ENCODE measurements at regions not wholly inside any gene's neighbourhood (a gene's known extent, or its start where the extent isn't known, plus 50 kb on each side); places are given as distances from the start of the nearest gene placed in this dataset.

DNA sequence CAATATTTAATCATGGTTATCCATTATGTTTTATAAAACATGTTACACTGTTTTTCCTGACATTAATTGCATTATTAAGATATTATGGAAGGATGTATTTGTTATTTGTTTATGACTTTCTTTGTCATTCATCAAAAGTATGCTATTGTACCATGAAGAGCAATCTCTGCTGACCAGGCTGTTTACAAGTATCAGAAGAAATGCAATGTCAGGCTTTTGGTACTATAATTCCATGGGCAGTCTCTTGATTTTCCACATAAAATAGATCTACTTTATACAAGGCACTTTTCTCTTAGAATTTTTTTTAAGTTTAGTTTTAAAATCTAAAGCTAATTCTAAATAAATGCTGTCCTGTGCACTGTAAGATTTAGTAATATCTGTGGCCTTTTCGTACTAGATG is 196.6 kb downstream of the COX7C start:
- WGBS (ENCODE audit: missing lambda C conversion rate), result 9% methylated on average over 1 of the region's 1 CpG
- ChIA-PET CTCF (no interaction called here), POLR2A (no interaction called here)
- ATAC-seq (no peak), FAIRE-seq (no peak), DNase-seq (ENCODE audit: low read depth in 1 of 2, low spot score in 1 of 2) (no peak)
- no peak overlapping the region for H3K4me3 ChIP-seq
- no peaks in the 10 kb centered on the region for H3K4me1 ChIP-seq
- H3K27ac ChIP-seq, result no peak overlapping the region
- H3K9me3 ChIP-seq, result no peaks in the 10 kb centered on the region
- TF ChIP-seq MAFK (IDR thresholded peaks at IDR 0.05; ENCODE audit: partially characterized antibody), result peak; percentile 9
- TF ChIP-seq, protein P1, sequence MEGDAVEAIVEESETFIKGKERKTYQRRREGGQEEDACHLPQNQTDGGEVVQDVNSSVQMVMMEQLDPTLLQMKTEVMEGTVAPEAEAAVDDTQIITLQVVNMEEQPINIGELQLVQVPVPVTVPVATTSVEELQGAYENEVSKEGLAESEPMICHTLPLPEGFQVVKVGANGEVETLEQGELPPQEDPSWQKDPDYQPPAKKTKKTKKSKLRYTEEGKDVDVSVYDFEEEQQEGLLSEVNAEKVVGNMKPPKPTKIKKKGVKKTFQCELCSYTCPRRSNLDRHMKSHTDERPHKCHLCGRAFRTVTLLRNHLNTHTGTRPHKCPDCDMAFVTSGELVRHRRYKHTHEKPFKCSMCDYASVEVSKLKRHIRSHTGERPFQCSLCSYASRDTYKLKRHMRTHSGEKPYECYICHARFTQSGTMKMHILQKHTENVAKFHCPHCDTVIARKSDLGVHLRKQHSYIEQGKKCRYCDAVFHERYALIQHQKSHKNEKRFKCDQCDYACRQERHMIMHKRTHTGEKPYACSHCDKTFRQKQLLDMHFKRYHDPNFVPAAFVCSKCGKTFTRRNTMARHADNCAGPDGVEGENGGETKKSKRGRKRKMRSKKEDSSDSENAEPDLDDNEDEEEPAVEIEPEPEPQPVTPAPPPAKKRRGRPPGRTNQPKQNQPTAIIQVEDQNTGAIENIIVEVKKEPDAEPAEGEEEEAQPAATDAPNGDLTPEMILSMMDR (IDR thresholded peaks at IDR 0.05), result no peak
- TF ChIP-seq NFE2L2 (conservative IDR thresholded peaks at IDR 0.05; ENCODE audit: low read length), result no peak
- H3K4me2 ChIP-seq, result no peak overlapping the region

- ATAC-seq (no peak), DNase-seq (ENCODE audit: low read depth in 1 of 2, low spot score in 1 of 2) (no peak), FAIRE-seq (no peak)
- Histone ChIP-seq H3K9me3 (no peaks in the 10 kb centered on the region), H3K4me1 (no peaks in the 10 kb centered on the region), H3K4me3 (no peak overlapping the region), H3K27ac (no peak overlapping the region), H3K4me2 (no peak overlapping the region)
- TF ChIP-seq, protein P2, sequence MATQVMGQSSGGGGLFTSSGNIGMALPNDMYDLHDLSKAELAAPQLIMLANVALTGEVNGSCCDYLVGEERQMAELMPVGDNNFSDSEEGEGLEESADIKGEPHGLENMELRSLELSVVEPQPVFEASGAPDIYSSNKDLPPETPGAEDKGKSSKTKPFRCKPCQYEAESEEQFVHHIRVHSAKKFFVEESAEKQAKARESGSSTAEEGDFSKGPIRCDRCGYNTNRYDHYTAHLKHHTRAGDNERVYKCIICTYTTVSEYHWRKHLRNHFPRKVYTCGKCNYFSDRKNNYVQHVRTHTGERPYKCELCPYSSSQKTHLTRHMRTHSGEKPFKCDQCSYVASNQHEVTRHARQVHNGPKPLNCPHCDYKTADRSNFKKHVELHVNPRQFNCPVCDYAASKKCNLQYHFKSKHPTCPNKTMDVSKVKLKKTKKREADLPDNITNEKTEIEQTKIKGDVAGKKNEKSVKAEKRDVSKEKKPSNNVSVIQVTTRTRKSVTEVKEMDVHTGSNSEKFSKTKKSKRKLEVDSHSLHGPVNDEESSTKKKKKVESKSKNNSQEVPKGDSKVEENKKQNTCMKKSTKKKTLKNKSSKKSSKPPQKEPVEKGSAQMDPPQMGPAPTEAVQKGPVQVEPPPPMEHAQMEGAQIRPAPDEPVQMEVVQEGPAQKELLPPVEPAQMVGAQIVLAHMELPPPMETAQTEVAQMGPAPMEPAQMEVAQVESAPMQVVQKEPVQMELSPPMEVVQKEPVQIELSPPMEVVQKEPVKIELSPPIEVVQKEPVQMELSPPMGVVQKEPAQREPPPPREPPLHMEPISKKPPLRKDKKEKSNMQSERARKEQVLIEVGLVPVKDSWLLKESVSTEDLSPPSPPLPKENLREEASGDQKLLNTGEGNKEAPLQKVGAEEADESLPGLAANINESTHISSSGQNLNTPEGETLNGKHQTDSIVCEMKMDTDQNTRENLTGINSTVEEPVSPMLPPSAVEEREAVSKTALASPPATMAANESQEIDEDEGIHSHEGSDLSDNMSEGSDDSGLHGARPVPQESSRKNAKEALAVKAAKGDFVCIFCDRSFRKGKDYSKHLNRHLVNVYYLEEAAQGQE (IDR thresholded peaks at IDR 0.05), result no peak
- TF ChIP-seq CHD4 (IDR thresholded peaks at IDR 0.05; ENCODE audit: borderline replicate concordance), result no peak
- TF ChIP-seq MAFK (IDR thresholded peaks at IDR 0.05; ENCODE audit: partially characterized antibody), result no peak
- no peak for TF ChIP-seq HOXB13 (CRISPR knock-in tag; IDR thresholded peaks at IDR 0.05; ENCODE audit: low read depth)
- no peak for TF ChIP-seq SREBF2 (IDR thresholded peaks at IDR 0.05)
- CTCF ChIA-PET, result no interaction called here
- POLR2A ChIA-PET, result no interaction called here
Measured at GRCh38 chr5:86814907-86815306, 197.2 kb downstream of the COX7C start.

GRCh38 chr5:86824637-86825036 is 206.9 kb downstream of the COX7C start:
- POLR2A ChIA-PET, result no interaction called here
- no peaks in the 10 kb centered on the region for H3K4me1 ChIP-seq
- no peak overlapping the region for H3K4me3 ChIP-seq
- FAIRE-seq (no peak), DNase-seq (ENCODE audit: low read depth in 1 of 2, low spot score in 1 of 2) (no peak), ATAC-seq (no peak)
- H3K27ac ChIP-seq, result no peak overlapping the region
- 0% methylated on average over 2 of the region's 2 CpGs for WGBS (ENCODE audit: missing lambda C conversion rate)
- TF ChIP-seq EP300 (IDR thresholded peaks at IDR 0.05), result no peak
- no peak for TF ChIP-seq KDM1A (IDR thresholded peaks at IDR 0.05; ENCODE audit: low read depth)
- no peaks in the 10 kb centered on the region for H3K9me3 ChIP-seq
- CTCF ChIA-PET, result interaction anchor here (0.7 kb wide), 1 partner anchor 8 kb away, joined by 3 read pairs; no protein-coding TSS in a partner anchor
- H3K4me2 ChIP-seq, result no peak overlapping the region

DNA sequence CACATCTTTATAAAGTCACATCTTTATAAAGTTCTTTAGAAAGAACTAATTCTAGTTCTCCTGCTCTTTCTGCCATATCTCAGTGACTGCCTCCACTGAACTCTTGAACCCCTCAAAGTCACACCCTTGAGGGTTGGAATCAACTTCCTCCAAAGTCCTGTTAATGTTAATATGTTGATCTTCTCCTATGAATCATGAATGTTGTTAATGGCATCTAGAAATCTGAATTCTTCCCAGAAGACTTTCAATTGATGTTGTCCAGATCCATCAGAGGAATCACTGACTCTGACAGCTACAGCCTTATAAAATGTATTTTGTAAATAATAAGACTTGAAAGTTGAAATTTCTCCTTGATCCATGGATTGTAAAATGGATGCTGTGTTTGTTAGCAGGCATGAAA is 213.4 kb downstream of the COX7C start:
- Histone ChIP-seq H3K4me1 (no peaks in the 10 kb centered on the region), H3K9me3 (no peaks in the 10 kb centered on the region), H3K27ac (no peak overlapping the region), H3K4me3 (no peak overlapping the region), H3K4me2 (no peak overlapping the region)
- ATAC-seq (no peak), DNase-seq (ENCODE audit: low read depth in 1 of 2, low spot score in 1 of 2) (no peak), FAIRE-seq (no peak)
- POLR2A ChIA-PET, result no interaction called here
- TF ChIP-seq CBX2 (IDR thresholded peaks at IDR 0.05; ENCODE audit: borderline replicate concordance, low read depth) (no peak), SMC3 (IDR thresholded peaks at IDR 0.05) (no peak), EHF (CRISPR knock-in tag; IDR thresholded peaks at IDR 0.05) (no peak), CEBPB (IDR thresholded peaks at IDR 0.05) (no peak), RAD21 (conservative IDR thresholded peaks at IDR 0.05 in 1 of 2, IDR thresholded peaks at IDR 0.05 in 1 of 2) (no peak), HOXA7 (CRISPR knock-in tag; IDR thresholded peaks at IDR 0.05) (no peak), JUNB (IDR thresholded peaks at IDR 0.05) (no peak)
- CTCF ChIA-PET, result no interaction called here
